Activated T-helper 17 cell treated with anti-CD3 and anti-CD28 coated beads, Interleukin-2, amount 50 U/mL, for 72 hours (primary cell): ENCODE measurements at regions not wholly inside any gene's neighbourhood (a gene's known extent, or its start where the extent isn't known, plus 50 kb on each side); places are given as distances from the start of the nearest gene placed in this dataset.

ENCODE experiments used
- ATAC-seq: fragments of 150-1000 bp; cut with Tn5 transposase; replicated peaks from 2 replicates; pipeline ENCODE4 v1.10.0; 2021; ENCODE audit warnings: mild to moderate bottlenecking, moderate library complexity
- H3K27ac Mint-ChIP-seq: one replicate; pipeline ENCODE4 v1.8.0; 2022; ENCODE audit warnings: mixed read lengths
- H3K27me3 Mint-ChIP-seq: one replicate; pipeline ENCODE4 v1.8.0; 2022; ENCODE audit warnings: mixed read lengths
- H3K36me3 Mint-ChIP-seq: one replicate; pipeline ENCODE4 v1.8.0; 2022; ENCODE audit warnings: low read depth, mild to moderate bottlenecking, mixed read lengths
- H3K4me1 Mint-ChIP-seq: one replicate; pipeline ENCODE4 v1.8.0; 2022; ENCODE audit warnings: mixed read lengths
- H3K4me3 Mint-ChIP-seq: one replicate; pipeline ENCODE4 v1.8.0; 2022; ENCODE audit warnings: mild to moderate bottlenecking, mixed read lengths
- H3K9me3 Mint-ChIP-seq: one replicate; pipeline ENCODE4 v1.8.0; 2022; ENCODE audit warnings: mixed read lengths

GRCh38 chr21:37967036-37967435 is 50.8 kb upstream of the KCNJ6 start:
- no peaks in the 10 kb centered on the region for H3K9me3 Mint-ChIP-seq
- ATAC-seq, result no peak
- H3K4me3 Mint-ChIP-seq, result no peak overlapping the region
- no peaks in the 10 kb centered on the region for H3K36me3 Mint-ChIP-seq
- H3K4me1 Mint-ChIP-seq, result no peaks in the 10 kb centered on the region
- H3K27ac Mint-ChIP-seq, result no peak overlapping the region
- peaks cover 3% of the 10 kb centered on the region for H3K27me3 Mint-ChIP-seq

GRCh38 chr21:37968744-37969143 is 52.5 kb upstream of the KCNJ6 start:
- Mint-ChIP-seq H3K4me3 (no peak overlapping the region), H3K9me3 (no peaks in the 10 kb centered on the region), H3K4me1 (no peaks in the 10 kb centered on the region), H3K27ac (no peak overlapping the region), H3K27me3 (peaks cover 7% of the 10 kb centered on the region), H3K36me3 (no peaks in the 10 kb centered on the region)
- ATAC-seq, result no peak

GRCh38 chr21:37970548-37970947 is 54.3 kb upstream of the KCNJ6 start:
- Mint-ChIP-seq H3K27me3 (peaks cover 12% of the 10 kb centered on the region), H3K4me1 (no peaks in the 10 kb centered on the region), H3K27ac (no peak overlapping the region), H3K9me3 (no peaks in the 10 kb centered on the region), H3K36me3 (no peaks in the 10 kb centered on the region), H3K4me3 (no peak overlapping the region)
- ATAC-seq, result no peak

- no peak overlapping the region for H3K27ac Mint-ChIP-seq
- H3K4me1 Mint-ChIP-seq, result no peaks in the 10 kb centered on the region
- no peaks in the 10 kb centered on the region for H3K36me3 Mint-ChIP-seq
- H3K27me3 Mint-ChIP-seq, result peaks cover 12% of the 10 kb centered on the region
- no peak overlapping the region for H3K4me3 Mint-ChIP-seq
- no peaks in the 10 kb centered on the region for H3K9me3 Mint-ChIP-seq
- ATAC-seq, result no peak
Measured at GRCh38 chr21:37971390-37971950, 55.2 kb upstream of the KCNJ6 start.

GRCh38 chr21:37974081-37974480 is 57.8 kb upstream of the KCNJ6 start:
- no peaks in the 10 kb centered on the region for H3K4me1 Mint-ChIP-seq
- H3K4me3 Mint-ChIP-seq, result no peak overlapping the region
- ATAC-seq, result no peak
- peaks cover 12% of the 10 kb centered on the region for H3K27me3 Mint-ChIP-seq
- H3K9me3 Mint-ChIP-seq, result no peaks in the 10 kb centered on the region
- no peaks in the 10 kb centered on the region for H3K36me3 Mint-ChIP-seq
- H3K27ac Mint-ChIP-seq, result no peak overlapping the region

- Mint-ChIP-seq H3K4me3 (no peak overlapping the region), H3K27ac (no peak overlapping the region), H3K36me3 (no peaks in the 10 kb centered on the region), H3K27me3 (peaks cover 8% of the 10 kb centered on the region), H3K9me3 (no peaks in the 10 kb centered on the region), H3K4me1 (no peaks in the 10 kb centered on the region)
- ATAC-seq, result no peak
Measured at GRCh38 chr21:37982496-37983318, 66.5 kb upstream of the KCNJ6 start.

GRCh38 chr21:37983336-37984095 is 67.3 kb upstream of the KCNJ6 start:
- no peak overlapping the region for H3K27ac Mint-ChIP-seq
- no peak for ATAC-seq
- H3K36me3 Mint-ChIP-seq, result no peaks in the 10 kb centered on the region

GRCh38 chr21:37984416-37984815 is 68.2 kb upstream of the KCNJ6 start:
- Mint-ChIP-seq H3K27ac (no peak overlapping the region), H3K4me1 (no peaks in the 10 kb centered on the region), H3K27me3 (peaks cover 8% of the 10 kb centered on the region), H3K9me3 (no peaks in the 10 kb centered on the region), H3K4me3 (no peak overlapping the region), H3K36me3 (no peaks in the 10 kb centered on the region)
- ATAC-seq, result no peak

More at GRCh38 chr21:37983336-37984095, 67.3 kb upstream of the KCNJ6 start:
- Mint-ChIP-seq H3K4me3 (no peak overlapping the region), H3K4me1 (no peaks in the 10 kb centered on the region), H3K27me3 (peaks cover 8% of the 10 kb centered on the region), H3K9me3 (no peaks in the 10 kb centered on the region)

- no peaks in the 10 kb centered on the region for H3K4me1 Mint-ChIP-seq
- no peaks in the 10 kb centered on the region for H3K36me3 Mint-ChIP-seq
Measured at GRCh38 chr21:37986000-37986399, 69.7 kb upstream of the KCNJ6 start.

GRCh38 chr21:37986751-37987399 is 70.6 kb upstream of the KCNJ6 start:
- Mint-ChIP-seq H3K36me3 (no peaks in the 10 kb centered on the region), H3K4me3 (no peak overlapping the region), H3K27ac (no peak overlapping the region), H3K9me3 (no peaks in the 10 kb centered on the region), H3K27me3 (peaks cover 8% of the 10 kb centered on the region), H3K4me1 (no peaks in the 10 kb centered on the region)
- ATAC-seq, result no peak

More at GRCh38 chr21:37986000-37986399, 69.7 kb upstream of the KCNJ6 start:
- ATAC-seq, result no peak
- H3K27ac Mint-ChIP-seq, result no peak overlapping the region
- H3K4me3 Mint-ChIP-seq, result no peak overlapping the region
- peaks cover 8% of the 10 kb centered on the region for H3K27me3 Mint-ChIP-seq
- H3K9me3 Mint-ChIP-seq, result no peaks in the 10 kb centered on the region

GRCh38 chr21:37987668-37988067 is 71.4 kb upstream of the KCNJ6 start:
- ATAC-seq, result no peak
- Mint-ChIP-seq H3K4me3 (no peak overlapping the region), H3K27ac (no peak overlapping the region), H3K9me3 (no peaks in the 10 kb centered on the region), H3K27me3 (peaks cover 8% of the 10 kb centered on the region), H3K4me1 (no peaks in the 10 kb centered on the region), H3K36me3 (no peaks in the 10 kb centered on the region)

- H3K36me3 Mint-ChIP-seq, result no peaks in the 10 kb centered on the region
- H3K27ac Mint-ChIP-seq, result no peak overlapping the region
- no peak overlapping the region for H3K4me3 Mint-ChIP-seq
- H3K27me3 Mint-ChIP-seq, result peaks cover 4% of the 10 kb centered on the region
- no peaks in the 10 kb centered on the region for H3K9me3 Mint-ChIP-seq
- H3K4me1 Mint-ChIP-seq, result no peaks in the 10 kb centered on the region
- ATAC-seq, result no peak
Measured at GRCh38 chr21:37993071-37993470, 76.8 kb upstream of the KCNJ6 start.

- Mint-ChIP-seq H3K9me3 (no peaks in the 10 kb centered on the region), H3K36me3 (no peaks in the 10 kb centered on the region), H3K27me3 (peaks cover 4% of the 10 kb centered on the region), H3K27ac (no peak overlapping the region), H3K4me3 (no peak overlapping the region), H3K4me1 (no peaks in the 10 kb centered on the region)
- ATAC-seq, result no peak
Measured at GRCh38 chr21:37994211-37994610, 78.0 kb upstream of the KCNJ6 start.

GRCh38 chr21:38012672-38013071 is 96.4 kb upstream of the KCNJ6 start:
- Mint-ChIP-seq H3K27ac (no peak overlapping the region), H3K4me3 (no peak overlapping the region), H3K4me1 (no peaks in the 10 kb centered on the region), H3K27me3 (peaks cover 7% of the 10 kb centered on the region), H3K36me3 (no peaks in the 10 kb centered on the region), H3K9me3 (peaks cover 4% of the 10 kb centered on the region)
- ATAC-seq, result no peak
